NB4 (cell line): ENCODE measurements at regions not wholly inside any gene's neighbourhood (a gene's known extent, or its start where the extent isn't known, plus 50 kb on each side); places are given as distances from the start of the nearest gene placed in this dataset.

Experiments
- DNase-seq: peaks from one replicate; pipeline ENCODE4 v3.0.0; 2010; ENCODE audit warnings: low read depth
- H3K4me3 ChIP-seq: one replicate; pipeline ENCODE4 v1.5.1; 2011; ENCODE audit warnings: mild to moderate bottlenecking, low read depth, low read length, moderate library complexity
- CTCF ChIP-seq: IDR thresholded peaks from one replicate; pipeline ENCODE4 v1.5.1; 2012; ENCODE audit warnings: low read depth, low read length
- MYC ChIP-seq: IDR thresholded peaks from 2 replicates; pipeline ENCODE4 v1.6.1; 2011; ENCODE audit warnings: low read depth, low read length
- POLR2A ChIP-seq: IDR thresholded peaks from 2 replicates; pipeline ENCODE4 v1.6.1; 2011; ENCODE audit warnings: mild to moderate bottlenecking; ENCODE audit not compliant: insufficient read length; ENCODE audit errors: extremely low read depth
- TF ChIP-seq, protein P1 (sequence below): IDR thresholded peaks from 2 replicates; pipeline ENCODE4 v1.6.1; 2011; ENCODE audit warnings: low read depth, low read length

GRCh38 chr2:215207041-215207440 lies 68.6 kb upstream of the ABCA12 start:
- no peak for DNase-seq
- no peak overlapping the region for H3K4me3 ChIP-seq
- no peak for TF ChIP-seq MYC
- no peak for TF ChIP-seq POLR2A
- no peak for TF ChIP-seq CTCF
- TF ChIP-seq, protein P1, sequence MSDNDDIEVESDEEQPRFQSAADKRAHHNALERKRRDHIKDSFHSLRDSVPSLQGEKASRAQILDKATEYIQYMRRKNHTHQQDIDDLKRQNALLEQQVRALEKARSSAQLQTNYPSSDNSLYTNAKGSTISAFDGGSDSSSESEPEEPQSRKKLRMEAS, result no peak

- H3K4me3 ChIP-seq, result no peak overlapping the region
- TF ChIP-seq CTCF (no peak), MYC (no peak), POLR2A (no peak)
- TF ChIP-seq, protein P1, result no peak
- DNase-seq, result no peak
Measured at GRCh38 chr2:215205787-215206186, 67.4 kb upstream of the ABCA12 start.

- H3K4me3 ChIP-seq, result no peak overlapping the region
- TF ChIP-seq POLR2A (no peak), CTCF (no peak), MYC (no peak)
- TF ChIP-seq, protein P1, result no peak
- DNase-seq, result no peak
Measured at GRCh38 chr2:215191477-215191876, 53.1 kb upstream of the ABCA12 start.

- DNase-seq, result no peak
- TF ChIP-seq, protein P1, result no peak
- TF ChIP-seq POLR2A, result no peak
- TF ChIP-seq MYC, result no peak
- TF ChIP-seq CTCF, result no peak
Measured at GRCh38 chr2:215190588-215190987, 52.2 kb upstream of the ABCA12 start.

GRCh38 chr2:215189393-215189792 lies 51.0 kb upstream of the ABCA12 start:
- TF ChIP-seq, protein P1, result no peak
- TF ChIP-seq POLR2A (no peak), CTCF (no peak), MYC (no peak)
- H3K4me3 ChIP-seq, result no peak overlapping the region

More at GRCh38 chr2:215190588-215190987, 52.2 kb upstream of the ABCA12 start:
- no peak overlapping the region for H3K4me3 ChIP-seq

More at GRCh38 chr2:215189393-215189792, 51.0 kb upstream of the ABCA12 start:
- DNase-seq, result no peak
